ENCODE measurements at regions not wholly inside any gene's neighbourhood (a gene's known extent, or its start where the extent isn't known, plus 50 kb on each side); places are given as distances from the start of the nearest gene placed in this dataset.

DNA sequence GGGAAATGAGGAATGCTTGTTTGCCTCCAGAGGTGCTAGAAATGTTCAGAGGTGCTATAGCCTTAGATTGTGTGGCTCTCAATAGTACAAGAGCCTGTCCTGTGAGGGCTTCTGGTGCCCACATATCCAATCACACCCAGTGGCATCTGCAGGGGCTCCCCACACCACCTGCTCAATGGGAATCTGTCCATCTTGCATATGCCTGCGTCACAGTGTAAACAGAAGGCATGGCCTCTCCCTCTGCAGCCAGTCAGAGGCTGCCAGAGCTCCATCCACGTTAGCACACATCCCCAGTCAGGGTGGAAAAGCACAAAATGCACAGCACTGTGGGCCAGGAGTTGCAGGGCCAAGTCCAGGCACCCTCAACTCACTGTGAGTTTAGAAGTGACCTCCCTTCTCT, 113.6 kb upstream of the GRIK3 start:
- no peak for TF ChIP-seq POLR2A (IDR thresholded peaks at IDR 0.05; ENCODE audit: low read length)
- TF ChIP-seq GATA1 (IDR thresholded peaks at IDR 0.05; ENCODE audit: low read depth, low read length), result no peak

Measured in erythroblast (primary cell).